ENCODE measurements at regions not wholly inside any gene's neighbourhood (a gene's known extent, or its start where the extent isn't known, plus 50 kb on each side); places are given as distances from the start of the nearest gene placed in this dataset.

GRCh38 chr14:49994951-49995561 is 102.2 kb downstream of the ARF6 start:
- ChIA-PET CTCF (no interaction called here), POLR2A (interaction anchor here (0.5 to 4.9 kb wide), 7 partner anchors 12 to 103 kb away, joined by 3 to 45 read pairs (median 5); partner anchors contain the start of gene ARF6)
- Mint-ChIP-seq H3K27me3 (no peaks in the 10 kb centered on the region), H3K36me3 (ENCODE audit: low read depth) (peaks cover 2% of the 10 kb centered on the region), H3K27ac (no peak overlapping the region), H3K9me3 (no peaks in the 10 kb centered on the region), H3K4me3 (no peak overlapping the region), H3K4me1 (peaks cover 47% of the 10 kb centered on the region)
- intact Hi-C loops (cut with micrococcal nuclease), result no loop called here
- DNase-seq (no peak), ATAC-seq (ENCODE audit: low read depth) (no peak)
- no peak for TF ChIP-seq CTCF (IDR thresholded peaks at IDR 0.05)

- Mint-ChIP-seq H3K27me3 (no peaks in the 10 kb centered on the region), H3K4me1 (peaks cover 53% of the 10 kb centered on the region), H3K4me3 (no peak overlapping the region), H3K9me3 (no peaks in the 10 kb centered on the region), H3K36me3 (ENCODE audit: low read depth) (no peaks in the 10 kb centered on the region), H3K27ac (no peak overlapping the region)
- intact Hi-C loops (cut with micrococcal nuclease), result no loop called here
- POLR2A ChIA-PET, result interaction anchor here (0.5 to 7.3 kb wide), 3 partner anchors 23 to 102 kb away, joined by 3 to 301 read pairs (median 7); no protein-coding TSS in a partner anchor
- TF ChIP-seq CTCF (IDR thresholded peaks at IDR 0.05), result no peak
- CTCF ChIA-PET, result no interaction called here
- no peak for ATAC-seq (ENCODE audit: low read depth)
- DNase-seq, result no peak
Measured at GRCh38 chr14:49997991-49998390, 105.1 kb downstream of the ARF6 start.

GRCh38 chr14:49999146-49999761 is 106.4 kb downstream of the ARF6 start:
- H3K4me3 Mint-ChIP-seq, result peak overlapping the region; percentile 44
- CTCF ChIA-PET, result interaction anchor here (0.9 to 6.7 kb wide), 8 partner anchors 22 to 146 kb away, joined by 3 to 90 read pairs (median 4); partner anchors contain the start of gene NEMF
- POLR2A ChIA-PET, result interaction anchor here (0.6 to 7.3 kb wide), 32 partner anchors 9 to 147 kb away, joined by 3 to 301 read pairs (median 5); partner anchors contain the start of genes ARF6 and NEMF
- ATAC-seq (ENCODE audit: low read depth) (peak; percentile 51), DNase-seq (peak; percentile 49)
- no peaks in the 10 kb centered on the region for H3K9me3 Mint-ChIP-seq
- H3K27me3 Mint-ChIP-seq, result no peaks in the 10 kb centered on the region
- intact Hi-C loops (cut with micrococcal nuclease), result loop anchor here (1.0 kb wide), 2 partner anchors 22 to 28 kb away; no protein-coding TSS in a partner anchor
- H3K36me3 Mint-ChIP-seq (ENCODE audit: low read depth), result no peaks in the 10 kb centered on the region
- peaks cover 58% of the 10 kb centered on the region for H3K4me1 Mint-ChIP-seq
- peak overlapping the region; percentile 95 for H3K27ac Mint-ChIP-seq
- no peak for TF ChIP-seq CTCF (IDR thresholded peaks at IDR 0.05)

GRCh38 chr14:49999826-50000379 is 107.0 kb downstream of the ARF6 start:
- H3K27ac Mint-ChIP-seq, result peak overlapping the region; percentile 95
- intact Hi-C loops (cut with micrococcal nuclease), result loop anchor here (1.0 kb wide), 2 partner anchors 23 to 29 kb away; no protein-coding TSS in a partner anchor
- no peak for DNase-seq
- H3K4me1 Mint-ChIP-seq, result peaks cover 63% of the 10 kb centered on the region
- peaks cover 2% of the 10 kb centered on the region for H3K36me3 Mint-ChIP-seq (ENCODE audit: low read depth)
- H3K4me3 Mint-ChIP-seq, result peak overlapping the region; percentile 63
- ATAC-seq (ENCODE audit: low read depth), result no peak
- TF ChIP-seq CTCF (IDR thresholded peaks at IDR 0.05), result no peak
- no peaks in the 10 kb centered on the region for H3K9me3 Mint-ChIP-seq
- POLR2A ChIA-PET, result interaction anchor here (0.6 to 7.3 kb wide), 38 partner anchors 10 to 148 kb away, joined by 3 to 301 read pairs (median 6); partner anchors contain the start of genes ARF6 and NEMF
- CTCF ChIA-PET, result interaction anchor here (0.8 to 6.7 kb wide), 8 partner anchors 23 to 147 kb away, joined by 3 to 90 read pairs (median 5); partner anchors contain the start of gene NEMF
- no peaks in the 10 kb centered on the region for H3K27me3 Mint-ChIP-seq
